ENCODE measurements at regions not wholly inside any gene's neighbourhood (a gene's known extent, or its start where the extent isn't known, plus 50 kb on each side); places are given as distances from the start of the nearest gene placed in this dataset.

DNA sequence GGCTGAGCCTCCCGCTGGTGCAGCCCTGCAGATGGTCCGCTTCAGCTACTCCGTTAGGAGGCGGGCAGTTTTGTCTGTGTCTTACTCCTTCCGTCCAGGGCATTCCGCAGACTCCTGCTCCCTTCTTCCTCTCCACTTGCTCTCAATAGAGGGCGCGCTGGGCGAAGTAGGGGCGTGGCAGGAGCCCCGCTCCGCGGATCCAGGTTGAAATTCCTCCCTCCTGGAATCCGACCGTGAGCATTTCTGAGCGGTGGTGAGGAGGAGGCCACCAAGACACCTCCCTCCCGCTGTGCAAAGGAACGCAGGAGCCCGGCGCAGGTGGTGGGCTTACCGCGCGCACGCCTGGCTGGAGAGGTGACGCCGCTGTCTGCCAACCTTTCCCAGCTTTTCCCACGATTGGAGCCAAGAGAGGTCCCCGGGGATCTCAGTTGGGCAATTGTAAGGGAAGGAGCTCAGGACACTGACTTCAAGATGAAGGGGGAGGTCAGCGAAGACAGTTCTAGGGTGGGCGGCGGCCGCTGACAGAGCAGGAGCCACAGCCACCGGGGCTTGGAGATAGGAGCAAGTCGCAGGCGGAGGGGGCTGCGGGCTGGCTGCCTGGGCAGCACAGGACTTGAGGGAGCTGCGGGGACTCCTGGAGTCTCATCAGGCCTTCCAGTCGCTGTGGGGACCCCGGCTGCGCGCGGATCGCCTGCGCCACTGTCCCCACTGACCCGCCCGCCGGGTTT lies 1011.3 kb downstream of the XPNPEP1 start:
- no peak for DNase-seq (ENCODE audit: low spot score)
- Histone ChIP-seq H3K9me3 (ENCODE audit: low read length) (no peaks in the 10 kb centered on the region), H3K36me3 (ENCODE audit: insufficient read depth, low read length) (no peaks in the 10 kb centered on the region), H4K20me1 (ENCODE audit: insufficient read depth, low read length) (no peaks in the 10 kb centered on the region), H3K4me3 (ENCODE audit: low read depth, low read length, poor library complexity, severe bottlenecking) (no peak overlapping the region), H3K4me2 (ENCODE audit: low read length) (no peak overlapping the region), H3K27ac (ENCODE audit: low read depth, low read length, poor library complexity, severe bottlenecking) (no peak overlapping the region), H3K9me2 (ENCODE audit: insufficient read depth, low read length) (no peaks in the 10 kb centered on the region), H3K79me2 (ENCODE audit: insufficient read depth, low read depth, low read length) (no peaks in the 10 kb centered on the region), H2AFZ (ENCODE audit: low read length) (no peak overlapping the region), H3K4me1 (ENCODE audit: insufficient read depth, low read length, poor library complexity, severe bottlenecking) (no peaks in the 10 kb centered on the region)
- BruUV-seq (replicated peaks), result no TSS peak
- intact Hi-C loops (cut with micrococcal nuclease; ENCODE audit: unreplicated experiment), result no loop called here
- no peak for TF ChIP-seq EZH2phosphoT487 (IDR thresholded peaks at IDR 0.05; ENCODE audit: borderline replicate concordance, low read depth, low read length)
- TF ChIP-seq, protein P1, sequence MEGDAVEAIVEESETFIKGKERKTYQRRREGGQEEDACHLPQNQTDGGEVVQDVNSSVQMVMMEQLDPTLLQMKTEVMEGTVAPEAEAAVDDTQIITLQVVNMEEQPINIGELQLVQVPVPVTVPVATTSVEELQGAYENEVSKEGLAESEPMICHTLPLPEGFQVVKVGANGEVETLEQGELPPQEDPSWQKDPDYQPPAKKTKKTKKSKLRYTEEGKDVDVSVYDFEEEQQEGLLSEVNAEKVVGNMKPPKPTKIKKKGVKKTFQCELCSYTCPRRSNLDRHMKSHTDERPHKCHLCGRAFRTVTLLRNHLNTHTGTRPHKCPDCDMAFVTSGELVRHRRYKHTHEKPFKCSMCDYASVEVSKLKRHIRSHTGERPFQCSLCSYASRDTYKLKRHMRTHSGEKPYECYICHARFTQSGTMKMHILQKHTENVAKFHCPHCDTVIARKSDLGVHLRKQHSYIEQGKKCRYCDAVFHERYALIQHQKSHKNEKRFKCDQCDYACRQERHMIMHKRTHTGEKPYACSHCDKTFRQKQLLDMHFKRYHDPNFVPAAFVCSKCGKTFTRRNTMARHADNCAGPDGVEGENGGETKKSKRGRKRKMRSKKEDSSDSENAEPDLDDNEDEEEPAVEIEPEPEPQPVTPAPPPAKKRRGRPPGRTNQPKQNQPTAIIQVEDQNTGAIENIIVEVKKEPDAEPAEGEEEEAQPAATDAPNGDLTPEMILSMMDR (conservative IDR thresholded peaks at IDR 0.05; ENCODE audit: low read length), result no peak
- ChIA-PET POLR2A (interaction anchor here (0.5 kb wide), 1 partner anchor 1932 kb away, joined by 4 read pairs; no protein-coding TSS in a partner anchor), CTCF (ENCODE audit: unreplicated experiment) (no interaction called here)

DNA sequence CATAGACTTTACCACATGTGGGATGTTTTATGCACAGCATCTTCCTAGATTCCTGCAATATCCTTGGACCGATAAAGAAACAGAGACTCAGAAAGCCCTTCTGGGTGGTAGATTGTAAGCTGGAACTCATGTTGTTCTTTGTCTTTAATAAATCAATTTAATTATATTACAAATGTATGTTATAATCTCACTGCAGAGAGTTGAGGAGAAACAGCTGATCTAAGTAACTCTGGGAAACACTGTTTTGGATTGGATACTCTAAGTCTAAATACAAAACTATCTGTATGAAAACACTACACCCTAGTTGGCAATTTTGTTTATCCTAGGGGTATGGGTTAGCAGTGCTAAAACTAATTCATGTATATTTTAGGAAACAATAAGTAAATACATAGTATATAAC lies 1015.2 kb downstream of the XPNPEP1 start:
- no TSS peak for BruUV-seq (replicated peaks)
- Histone ChIP-seq H4K20me1 (ENCODE audit: insufficient read depth, low read length) (no peaks in the 10 kb centered on the region), H3K4me1 (ENCODE audit: insufficient read depth, low read length, poor library complexity, severe bottlenecking) (no peaks in the 10 kb centered on the region), H3K4me3 (ENCODE audit: low read depth, low read length, poor library complexity, severe bottlenecking) (no peak overlapping the region), H3K9me2 (ENCODE audit: insufficient read depth, low read length) (no peaks in the 10 kb centered on the region), H3K4me2 (ENCODE audit: low read length) (no peak overlapping the region), H2AFZ (ENCODE audit: low read length) (no peak overlapping the region), H3K9me3 (ENCODE audit: low read length) (no peaks in the 10 kb centered on the region), H3K36me3 (ENCODE audit: insufficient read depth, low read length) (no peaks in the 10 kb centered on the region), H3K27ac (ENCODE audit: low read depth, low read length, poor library complexity, severe bottlenecking) (no peak overlapping the region), H3K79me2 (ENCODE audit: insufficient read depth, low read depth, low read length) (no peaks in the 10 kb centered on the region)
- TF ChIP-seq, protein P1 (conservative IDR thresholded peaks at IDR 0.05; ENCODE audit: low read length), result no peak
- no peak for TF ChIP-seq EZH2phosphoT487 (IDR thresholded peaks at IDR 0.05; ENCODE audit: borderline replicate concordance, low read depth, low read length)
- ChIA-PET CTCF (ENCODE audit: unreplicated experiment) (no interaction called here), POLR2A (no interaction called here)
- DNase-seq (ENCODE audit: low spot score), result no peak
- intact Hi-C loops (cut with micrococcal nuclease; ENCODE audit: unreplicated experiment), result no loop called here

DNA sequence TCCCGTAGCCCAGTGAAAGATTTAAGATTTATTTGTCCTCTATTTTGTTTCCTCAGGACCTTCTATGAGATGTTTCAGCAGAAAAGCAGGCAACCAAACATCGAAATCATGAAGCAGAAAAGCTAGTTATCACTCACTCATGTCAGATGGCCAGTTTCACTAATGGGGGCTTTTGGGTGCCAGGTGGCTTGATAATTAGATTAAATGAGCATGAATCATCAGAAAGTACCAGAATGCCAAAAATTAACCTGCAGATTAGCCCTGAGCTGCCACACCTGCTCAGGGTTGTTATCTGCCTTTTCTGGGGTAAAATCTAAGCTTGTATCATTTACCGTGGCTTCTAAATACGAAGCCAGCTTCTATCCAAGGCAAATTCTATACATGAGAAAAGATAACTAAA lies 1017.5 kb downstream of the XPNPEP1 start:
- H3K9me3 ChIP-seq (ENCODE audit: low read length), result no peaks in the 10 kb centered on the region
- H3K4me2 ChIP-seq (ENCODE audit: low read length), result no peak overlapping the region
- BruUV-seq (replicated peaks), result no TSS peak
- H3K27ac ChIP-seq (ENCODE audit: low read depth, low read length, poor library complexity, severe bottlenecking), result no peak overlapping the region
- no peak overlapping the region for H3K4me3 ChIP-seq (ENCODE audit: low read depth, low read length, poor library complexity, severe bottlenecking)
- no peak for DNase-seq (ENCODE audit: low spot score)
- no peak overlapping the region for H2AFZ ChIP-seq (ENCODE audit: low read length)
- no peaks in the 10 kb centered on the region for H3K79me2 ChIP-seq (ENCODE audit: insufficient read depth, low read depth, low read length)
- no peaks in the 10 kb centered on the region for H4K20me1 ChIP-seq (ENCODE audit: insufficient read depth, low read length)
- no peak for TF ChIP-seq EZH2phosphoT487 (IDR thresholded peaks at IDR 0.05; ENCODE audit: borderline replicate concordance, low read depth, low read length)
- TF ChIP-seq, protein P1 (conservative IDR thresholded peaks at IDR 0.05; ENCODE audit: low read length), result no peak
- intact Hi-C loops (cut with micrococcal nuclease; ENCODE audit: unreplicated experiment), result no loop called here
- ChIA-PET POLR2A (no interaction called here), CTCF (ENCODE audit: unreplicated experiment) (no interaction called here)
- H3K36me3 ChIP-seq (ENCODE audit: insufficient read depth, low read length), result no peaks in the 10 kb centered on the region
- H3K4me1 ChIP-seq (ENCODE audit: insufficient read depth, low read length, poor library complexity, severe bottlenecking), result no peaks in the 10 kb centered on the region
- H3K9me2 ChIP-seq (ENCODE audit: insufficient read depth, low read length), result no peaks in the 10 kb centered on the region

Data from OCI-LY7 (cell line).